Mesendoderm (in vitro differentiated cells): ENCODE measurements at regions not wholly inside any gene's neighbourhood (a gene's known extent, or its start where the extent isn't known, plus 50 kb on each side); places are given as distances from the start of the nearest gene placed in this dataset.
"Not testable (repeated sequence)": the region's sequence is repeated elsewhere in the genome, so short reads cannot be mapped to it uniquely, and the experiment has no call there.

Source experiments
- DNase-seq: peaks from one replicate; pipeline ENCODE4 v3.0.0; 2013
- H2AK5ac ChIP-seq: 2 replicates; pipeline ENCODE4 v1.6.1; 2013; ENCODE audit warnings: low read length, inconsistent platforms
- H2BK120ac ChIP-seq: 2 replicates; pipeline ENCODE4 v1.6.1; 2013; ENCODE audit warnings: low read depth, mild to moderate bottlenecking, low read length, moderate library complexity, mixed read lengths
- H2BK15ac ChIP-seq: replicated peaks from 2 replicates; pipeline ENCODE4 v1.6.1; 2013; ENCODE audit warnings: low read depth, mild to moderate bottlenecking, moderate library complexity
- H2BK5ac ChIP-seq: 2 replicates; pipeline ENCODE4 v1.6.1; 2013; ENCODE audit warnings: low read length, inconsistent platforms
- H3K18ac ChIP-seq: 2 replicates; pipeline ENCODE4 v1.6.1; 2013; ENCODE audit warnings: mild to moderate bottlenecking, low read length, mixed read lengths
- H3K23ac ChIP-seq: one replicate; pipeline ENCODE4 v1.6.1; 2013; ENCODE audit warnings: low read length
- H3K27ac ChIP-seq: 2 replicates; pipeline ENCODE4 v1.5.1; 2013; ENCODE audit warnings: low read depth, mild to moderate bottlenecking, inconsistent platforms, low read length, moderate library complexity
- H3K27me3 ChIP-seq: 2 replicates; pipeline ENCODE4 v1.6.1; 2013; ENCODE audit warnings: low read length, control low read depth, mild to moderate bottlenecking, inconsistent platforms; ENCODE audit not compliant: insufficient read depth, poor library complexity
- H3K36me3 ChIP-seq: 2 replicates; pipeline ENCODE4 v1.6.1; 2013; ENCODE audit warnings: low read length, inconsistent platforms; ENCODE audit not compliant: control insufficient read depth, insufficient read depth
- H3K4ac ChIP-seq: one replicate; pipeline ENCODE4 v1.6.1; 2013; ENCODE audit warnings: low read depth, mild to moderate bottlenecking, low read length, moderate library complexity
- H3K4me1 ChIP-seq: 2 replicates; pipeline ENCODE4 v1.6.1; 2013; ENCODE audit warnings: low read depth, low read length, inconsistent platforms; ENCODE audit not compliant: control insufficient read depth
- H3K4me2 ChIP-seq: 2 replicates; pipeline ENCODE4 v1.6.1; 2013; ENCODE audit warnings: low read length
- H3K4me3 ChIP-seq: 2 replicates; pipeline ENCODE4 v1.5.1; 2013; ENCODE audit warnings: mild to moderate bottlenecking, low read length
- H3K56ac ChIP-seq: one replicate; pipeline ENCODE4 v1.6.1; 2013; ENCODE audit warnings: low read length
- H3K79me1 ChIP-seq: 2 replicates; pipeline ENCODE4 v1.6.1; 2013; ENCODE audit warnings: low read length, inconsistent platforms
- H3K79me2 ChIP-seq: 2 replicates; pipeline ENCODE4 v1.6.1; 2013; ENCODE audit warnings: mild to moderate bottlenecking, low read length; ENCODE audit not compliant: control insufficient read depth, insufficient read depth
- H3K9ac ChIP-seq: 2 replicates; pipeline ENCODE4 v1.6.1; 2013; ENCODE audit warnings: low read length, inconsistent platforms
- H4K5ac ChIP-seq: one replicate; pipeline ENCODE4 v1.6.1; 2013; ENCODE audit warnings: low read length
- H4K8ac ChIP-seq: one replicate; pipeline ENCODE4 v1.6.1; 2013; ENCODE audit warnings: low read depth, mild to moderate bottlenecking, control low read depth, low read length, moderate library complexity
- WGBS: extraction: QIAGEN DNeasy Blood & Tissue Kit; methylation state at CpG from one replicate; pipeline ENCODE4 v1.1.7; 2013; ENCODE audit warnings: low lambda C conversion rate, missing lambda C conversion rate; ENCODE audit not compliant: insufficient coverage; ENCODE audit errors: extremely low coverage; 5-methylcytosine and 5-hydroxymethylcytosine counted together

DNA sequence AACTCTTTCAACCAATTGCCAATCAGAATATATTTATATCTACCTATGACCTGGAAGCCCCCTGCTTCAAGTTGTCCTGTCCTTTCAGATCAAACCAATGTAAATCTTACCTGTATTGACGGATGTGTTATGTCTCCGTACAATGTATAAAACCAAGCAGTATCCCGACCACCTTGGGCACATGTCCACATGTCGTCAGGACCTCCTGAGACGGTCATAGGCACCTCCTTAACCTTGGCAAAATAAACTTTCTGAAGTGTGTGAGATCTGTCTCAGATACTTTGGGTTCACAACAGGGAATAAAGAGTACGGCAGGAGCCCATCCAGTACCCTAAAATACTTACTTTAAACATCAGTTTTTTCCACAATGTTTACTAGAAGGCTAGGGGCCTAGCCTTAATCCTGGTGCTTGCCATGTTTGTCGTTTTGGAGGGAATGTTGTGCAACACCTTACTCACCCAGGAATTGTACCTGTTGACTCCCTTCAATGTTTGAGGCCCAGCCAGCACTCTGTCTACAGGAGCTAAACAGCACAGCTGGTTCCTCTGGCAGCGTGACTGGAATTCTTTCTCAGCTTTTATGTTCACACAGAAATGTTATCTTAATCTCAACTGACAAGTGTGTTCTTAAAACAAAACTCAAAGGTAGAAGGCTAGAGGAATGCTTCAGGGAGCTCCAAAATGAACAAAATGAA is 90.8 kb upstream of the USP25 start:
- Histone ChIP-seq H3K23ac (no peak overlapping the region), H3K79me1 (no peaks in the 10 kb centered on the region), H3K9ac (no peak overlapping the region), H4K5ac (no peak overlapping the region), H3K18ac (no peak overlapping the region), H3K27me3 (no peaks in the 10 kb centered on the region), H3K27ac (no peak overlapping the region), H3K4me3 (no peak overlapping the region), H3K4ac (no peak overlapping the region), H3K56ac (no peak overlapping the region), H2BK5ac (no peak overlapping the region), H2BK15ac (no peak overlapping the region), H3K36me3 (no peaks in the 10 kb centered on the region), H2AK5ac (no peak overlapping the region), H3K79me2 (no peaks in the 10 kb centered on the region), H3K4me2 (no peak overlapping the region), H2BK120ac (no peak overlapping the region), H4K8ac (no peak overlapping the region), H3K4me1 (no peaks in the 10 kb centered on the region)
- DNase-seq, result peak; percentile 38
- no CpG with 5 or more reads among the region's 8 CpGs for WGBS

DNA sequence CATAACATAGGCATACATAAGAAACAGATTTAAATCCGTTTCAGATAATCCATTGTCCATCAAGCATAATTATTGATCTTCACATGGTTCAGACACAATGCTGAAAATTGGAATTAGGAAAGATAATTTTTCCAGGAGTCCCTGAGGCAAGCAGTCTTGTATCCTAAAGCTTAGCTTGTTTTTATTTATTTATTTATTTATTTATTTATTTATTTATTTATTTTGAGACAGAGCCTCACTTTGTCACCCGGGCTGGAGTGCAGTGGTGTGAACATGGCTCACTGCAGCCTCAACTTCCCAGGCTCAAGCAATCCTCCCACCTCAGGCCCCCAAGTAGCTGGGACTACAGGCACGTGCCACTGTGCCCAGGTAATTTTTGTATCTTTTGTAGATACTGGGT is 89.7 kb upstream of the USP25 start:
- H3K4me2 ChIP-seq, H2AK5ac ChIP-seq, H3K56ac ChIP-seq, H3K4me1 ChIP-seq, H3K23ac ChIP-seq, H2BK5ac ChIP-seq, DNase-seq, H3K79me2 ChIP-seq, H4K5ac ChIP-seq, H2BK15ac ChIP-seq, H4K8ac ChIP-seq, H2BK120ac ChIP-seq, H3K4ac ChIP-seq, H3K18ac ChIP-seq, H3K79me1 ChIP-seq, H3K36me3 ChIP-seq, H3K27ac ChIP-seq, H3K9ac ChIP-seq, H3K27me3 ChIP-seq, H3K4me3 ChIP-seq: not testable (repeated sequence)
- WGBS, result no CpG with 5 or more reads among the region's 3 CpGs

DNA sequence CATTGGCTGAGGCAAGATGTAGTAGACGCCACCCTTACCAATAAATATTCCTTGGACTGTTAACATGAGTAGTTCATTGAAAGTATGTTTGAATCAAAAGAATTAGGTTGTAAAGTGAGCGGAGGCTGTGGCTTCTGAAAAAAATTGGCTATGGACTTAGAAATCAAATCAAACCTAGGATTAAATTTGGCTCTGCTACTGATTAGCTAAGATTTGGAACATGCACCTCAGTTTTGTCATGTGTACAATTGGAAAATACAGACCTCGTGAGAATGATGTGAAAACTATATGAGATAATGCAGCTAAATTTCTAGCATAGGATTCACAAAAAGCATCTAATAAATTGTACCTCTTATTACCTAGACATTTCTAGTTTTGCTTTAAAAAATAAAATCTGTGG is 85.3 kb upstream of the USP25 start:
- H2BK120ac ChIP-seq, result no peak overlapping the region
- H3K23ac ChIP-seq, result no peak overlapping the region
- no peak overlapping the region for H3K9ac ChIP-seq
- H3K4me1 ChIP-seq, result no peaks in the 10 kb centered on the region
- no peaks in the 10 kb centered on the region for H3K79me2 ChIP-seq
- no peak overlapping the region for H2AK5ac ChIP-seq
- no peaks in the 10 kb centered on the region for H3K36me3 ChIP-seq
- no CpG with 5 or more reads among the region's 3 CpGs for WGBS
- no peak overlapping the region for H2BK5ac ChIP-seq
- no peak overlapping the region for H3K4me3 ChIP-seq
- DNase-seq, result no peak
- no peak overlapping the region for H2BK15ac ChIP-seq
- no peak overlapping the region for H3K4me2 ChIP-seq
- no peak overlapping the region for H4K8ac ChIP-seq
- no peak overlapping the region for H3K27ac ChIP-seq
- no peaks in the 10 kb centered on the region for H3K79me1 ChIP-seq
- H4K5ac ChIP-seq, result no peak overlapping the region
- H3K4ac ChIP-seq, result no peak overlapping the region
- no peak overlapping the region for H3K56ac ChIP-seq
- no peak overlapping the region for H3K18ac ChIP-seq
- no peaks in the 10 kb centered on the region for H3K27me3 ChIP-seq

DNA sequence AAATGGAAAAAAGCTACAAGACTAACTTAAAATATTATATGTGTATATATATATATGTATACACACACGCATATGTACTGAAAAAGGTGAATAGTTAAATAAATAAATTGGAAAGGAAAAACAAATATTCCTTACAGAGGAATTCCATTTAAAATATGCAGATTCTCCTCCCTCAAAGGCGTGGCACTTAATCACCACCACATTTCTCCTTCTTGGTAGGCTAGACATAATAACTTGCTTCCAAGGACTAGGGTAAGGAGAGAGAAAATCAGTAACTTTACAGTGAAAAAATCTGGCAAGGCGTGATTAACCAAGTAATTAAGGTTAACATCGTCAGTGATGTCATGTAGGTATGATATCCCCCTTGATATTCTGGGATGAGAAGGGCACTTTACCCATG is 84.0 kb upstream of the USP25 start:
- Histone ChIP-seq H4K5ac (no peak overlapping the region), H2BK5ac (no peak overlapping the region), H3K4ac (no peak overlapping the region), H3K79me1 (no peaks in the 10 kb centered on the region), H3K79me2 (no peaks in the 10 kb centered on the region), H2BK15ac (no peak overlapping the region), H2BK120ac (no peak overlapping the region), H3K18ac (no peak overlapping the region), H3K36me3 (no peaks in the 10 kb centered on the region), H3K4me2 (no peak overlapping the region), H3K4me1 (no peaks in the 10 kb centered on the region), H3K27me3 (no peaks in the 10 kb centered on the region), H3K56ac (no peak overlapping the region), H3K4me3 (no peak overlapping the region), H4K8ac (no peak overlapping the region), H2AK5ac (no peak overlapping the region), H3K27ac (no peak overlapping the region), H3K23ac (no peak overlapping the region), H3K9ac (no peak overlapping the region)
- no CpG with 5 or more reads among the region's 4 CpGs for WGBS
- DNase-seq, result no peak

DNA sequence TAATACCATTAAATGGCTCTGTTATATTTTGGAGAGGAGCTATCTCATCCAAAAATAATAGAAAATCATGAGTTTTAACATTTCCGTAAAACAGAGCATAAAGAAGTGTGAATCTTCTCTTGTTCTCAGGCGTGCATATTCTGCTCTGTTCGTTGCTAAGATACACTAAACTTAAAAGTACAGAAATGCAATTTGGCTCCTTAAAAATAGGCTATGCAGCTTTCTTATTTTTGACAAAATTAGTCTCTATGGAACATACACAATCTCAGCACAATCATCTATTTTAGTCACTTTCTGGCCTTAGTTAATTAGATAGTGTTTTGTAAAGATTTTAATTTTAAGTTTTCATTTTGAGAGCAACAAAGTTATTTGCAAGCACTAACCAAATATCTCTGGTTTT is 79.0 kb upstream of the USP25 start:
- Histone ChIP-seq H3K4ac (no peak overlapping the region), H3K27me3 (no peaks in the 10 kb centered on the region), H3K56ac (no peak overlapping the region), H3K4me2 (no peak overlapping the region), H3K36me3 (no peaks in the 10 kb centered on the region), H3K4me1 (no peaks in the 10 kb centered on the region), H3K9ac (no peak overlapping the region), H4K5ac (no peak overlapping the region), H3K4me3 (no peak overlapping the region), H3K79me2 (no peaks in the 10 kb centered on the region), H3K27ac (no peak overlapping the region), H4K8ac (no peak overlapping the region), H3K23ac (no peak overlapping the region), H3K18ac (no peak overlapping the region), H2BK5ac (no peak overlapping the region), H2AK5ac (no peak overlapping the region), H3K79me1 (no peaks in the 10 kb centered on the region), H2BK15ac (no peak overlapping the region), H2BK120ac (no peak overlapping the region)
- DNase-seq, result no peak
- WGBS, result no CpG with 5 or more reads among the region's 3 CpGs

DNA sequence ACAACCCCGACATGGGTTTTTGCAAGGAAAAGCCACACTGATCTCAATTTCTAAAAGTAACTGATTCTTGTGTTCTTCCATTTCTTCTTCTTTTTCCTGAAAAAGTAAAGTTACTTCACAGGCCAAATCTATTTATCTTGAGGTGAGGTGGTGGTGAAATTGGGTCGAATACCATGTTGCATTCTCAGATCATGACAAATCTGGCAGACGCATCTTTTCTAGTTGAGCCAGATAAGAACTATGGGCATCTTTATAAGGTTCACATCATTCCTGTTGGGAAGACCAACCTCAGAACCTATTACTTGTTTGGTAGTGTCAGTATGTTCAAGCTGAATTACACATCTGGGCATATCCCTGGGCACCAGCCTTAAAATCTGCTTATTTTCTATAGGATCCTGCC is 78.6 kb upstream of the USP25 start:
- H4K5ac ChIP-seq, result no peak overlapping the region
- no peak overlapping the region for H3K23ac ChIP-seq
- no peak overlapping the region for H4K8ac ChIP-seq
- H3K4me1 ChIP-seq, result no peaks in the 10 kb centered on the region
- no peak overlapping the region for H3K4me3 ChIP-seq
- H3K9ac ChIP-seq, result no peak overlapping the region
- no peak overlapping the region for H3K56ac ChIP-seq
- H3K18ac ChIP-seq, result no peak overlapping the region
- no peaks in the 10 kb centered on the region for H3K79me2 ChIP-seq
- no peaks in the 10 kb centered on the region for H3K79me1 ChIP-seq
- no peak overlapping the region for H3K4me2 ChIP-seq
- H3K27ac ChIP-seq, result no peak overlapping the region
- no CpG with 5 or more reads among the region's 3 CpGs for WGBS
- H2BK5ac ChIP-seq, result no peak overlapping the region
- H3K27me3 ChIP-seq, result no peaks in the 10 kb centered on the region
- H3K36me3 ChIP-seq, result no peaks in the 10 kb centered on the region
- DNase-seq, result no peak
- no peak overlapping the region for H2BK120ac ChIP-seq
- no peak overlapping the region for H2AK5ac ChIP-seq
- H3K4ac ChIP-seq, result no peak overlapping the region
- H2BK15ac ChIP-seq, result no peak overlapping the region
